IMR-90 (cell line): ENCODE measurements at regions not wholly inside any gene's neighbourhood (a gene's known extent, or its start where the extent isn't known, plus 50 kb on each side); places are given as distances from the start of the nearest gene placed in this dataset.

Experiments
- BHLHE40 ChIP-seq: fragments of 150-350 bp; IDR thresholded peaks from 2 replicates; pipeline ENCODE4 v1.6.1; 2016; ENCODE audit warnings: mild to moderate bottlenecking, low read depth, low read length
- CEBPB ChIP-seq: IDR thresholded peaks from 2 replicates; pipeline ENCODE4 v1.6.1; 2012; ENCODE audit warnings: low read depth, low read length, improper control_type of control experiment
- MAFK ChIP-seq: IDR thresholded peaks from 2 replicates; pipeline ENCODE4 v1.6.1; 2012; ENCODE audit warnings: low read depth, low read length, improper control_type of control experiment
- TF ChIP-seq, protein P1 (sequence below): conservative IDR thresholded peaks from 2 replicates; pipeline ENCODE4 v1.5.1; 2012; ENCODE audit warnings: mild to moderate bottlenecking, low read depth, low read length, improper control_type of control experiment

GRCh38 chr14:57066463-57066862, 202.2 kb downstream of the EXOC5 start:
- TF ChIP-seq, protein P1, sequence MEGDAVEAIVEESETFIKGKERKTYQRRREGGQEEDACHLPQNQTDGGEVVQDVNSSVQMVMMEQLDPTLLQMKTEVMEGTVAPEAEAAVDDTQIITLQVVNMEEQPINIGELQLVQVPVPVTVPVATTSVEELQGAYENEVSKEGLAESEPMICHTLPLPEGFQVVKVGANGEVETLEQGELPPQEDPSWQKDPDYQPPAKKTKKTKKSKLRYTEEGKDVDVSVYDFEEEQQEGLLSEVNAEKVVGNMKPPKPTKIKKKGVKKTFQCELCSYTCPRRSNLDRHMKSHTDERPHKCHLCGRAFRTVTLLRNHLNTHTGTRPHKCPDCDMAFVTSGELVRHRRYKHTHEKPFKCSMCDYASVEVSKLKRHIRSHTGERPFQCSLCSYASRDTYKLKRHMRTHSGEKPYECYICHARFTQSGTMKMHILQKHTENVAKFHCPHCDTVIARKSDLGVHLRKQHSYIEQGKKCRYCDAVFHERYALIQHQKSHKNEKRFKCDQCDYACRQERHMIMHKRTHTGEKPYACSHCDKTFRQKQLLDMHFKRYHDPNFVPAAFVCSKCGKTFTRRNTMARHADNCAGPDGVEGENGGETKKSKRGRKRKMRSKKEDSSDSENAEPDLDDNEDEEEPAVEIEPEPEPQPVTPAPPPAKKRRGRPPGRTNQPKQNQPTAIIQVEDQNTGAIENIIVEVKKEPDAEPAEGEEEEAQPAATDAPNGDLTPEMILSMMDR: no peak
- TF ChIP-seq MAFK (no peak), CEBPB (no peak), BHLHE40 (no peak)
